OCI-LY7 (cell line): ENCODE measurements at regions not wholly inside any gene's neighbourhood (a gene's known extent, or its start where the extent isn't known, plus 50 kb on each side); places are given as distances from the start of the nearest gene placed in this dataset.

Experiments
- CTCF ChIP-seq: fragments of 200-600 bp; sonication (generic); conservative IDR thresholded peaks from 2 replicates; pipeline ENCODE4 v1.5.1; 2014; ENCODE audit warnings: mild to moderate bottlenecking, antibody characterized with exemption, low read length, moderate library complexity, mixed read lengths
- EZH2phosphoT487 ChIP-seq: fragments of 200-600 bp; sonication (generic); IDR thresholded peaks from 2 replicates; pipeline ENCODE4 v1.6.1; 2018; ENCODE audit warnings: low read depth, borderline replicate concordance, mild to moderate bottlenecking, mixed run types, antibody characterized with exemption, low read length, moderate library complexity, mixed read lengths

- TF ChIP-seq CTCF (no peak), EZH2phosphoT487 (no peak)
These were observed 155.3 kb downstream of the RAD51AP2 start for GRCh38 chr2:17362956-17363355.
